PFSK-1 (cell line): ENCODE measurements at regions not wholly inside any gene's neighbourhood (a gene's known extent, or its start where the extent isn't known, plus 50 kb on each side); places are given as distances from the start of the nearest gene placed in this dataset.

ENCODE experiments used
- POLR2AphosphoS5 ChIP-seq: IDR thresholded peaks from 2 replicates; pipeline ENCODE4 v1.6.1; 2012; ENCODE audit warnings: low read depth, mild to moderate bottlenecking, control low read depth, low read length, moderate library complexity
- SIN3A ChIP-seq: IDR thresholded peaks from 2 replicates; pipeline ENCODE4 v1.6.1; 2012; ENCODE audit warnings: mild to moderate bottlenecking, low read length, moderate library complexity, borderline replicate concordance; ENCODE audit not compliant: insufficient read depth
- TF ChIP-seq, protein P1 (sequence below), 2 experiments: IDR thresholded peaks; 2 replicates each; pipeline versions ENCODE4 v1.6.1 to v1.8.0; 2011 to 2012; ENCODE audit warnings: low read depth in 2 of 2, low read length in 2 of 2, control low read depth in 1 of 2, inconsistent platforms in 1 of 2, mild to moderate bottlenecking in 1 of 2, moderate library complexity in 1 of 2; ENCODE audit not compliant: insufficient read depth in 1 of 2

DNA sequence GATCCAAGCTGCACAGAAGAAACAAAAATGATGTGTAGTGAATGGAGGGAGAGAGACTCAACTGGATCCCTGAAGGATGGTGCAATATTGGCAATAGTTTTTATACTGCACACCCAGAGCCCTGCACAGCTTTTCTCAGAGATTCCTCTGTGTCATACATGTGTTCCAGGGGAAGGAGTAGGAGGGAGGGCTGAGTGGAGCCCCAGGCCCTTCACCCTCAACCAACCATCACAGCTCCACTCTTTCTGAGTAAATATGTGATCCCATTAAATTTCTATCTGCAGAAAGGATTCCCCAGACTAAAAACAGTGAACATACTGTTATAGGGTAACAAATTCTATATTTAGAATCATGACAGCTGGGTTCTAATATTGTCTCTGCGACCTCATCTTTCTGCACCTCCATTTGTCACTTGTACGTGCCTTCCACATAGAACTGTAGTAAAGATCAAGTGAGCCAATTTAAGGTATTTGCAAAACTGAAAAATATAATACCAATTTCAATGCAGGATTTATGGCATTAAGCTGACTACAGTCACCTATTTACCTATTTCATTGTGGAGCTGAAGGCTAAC is 421.4 kb upstream of the NRSN1 start:
- TF ChIP-seq POLR2AphosphoS5 (no peak), SIN3A (no peak)
- TF ChIP-seq, protein P1, sequence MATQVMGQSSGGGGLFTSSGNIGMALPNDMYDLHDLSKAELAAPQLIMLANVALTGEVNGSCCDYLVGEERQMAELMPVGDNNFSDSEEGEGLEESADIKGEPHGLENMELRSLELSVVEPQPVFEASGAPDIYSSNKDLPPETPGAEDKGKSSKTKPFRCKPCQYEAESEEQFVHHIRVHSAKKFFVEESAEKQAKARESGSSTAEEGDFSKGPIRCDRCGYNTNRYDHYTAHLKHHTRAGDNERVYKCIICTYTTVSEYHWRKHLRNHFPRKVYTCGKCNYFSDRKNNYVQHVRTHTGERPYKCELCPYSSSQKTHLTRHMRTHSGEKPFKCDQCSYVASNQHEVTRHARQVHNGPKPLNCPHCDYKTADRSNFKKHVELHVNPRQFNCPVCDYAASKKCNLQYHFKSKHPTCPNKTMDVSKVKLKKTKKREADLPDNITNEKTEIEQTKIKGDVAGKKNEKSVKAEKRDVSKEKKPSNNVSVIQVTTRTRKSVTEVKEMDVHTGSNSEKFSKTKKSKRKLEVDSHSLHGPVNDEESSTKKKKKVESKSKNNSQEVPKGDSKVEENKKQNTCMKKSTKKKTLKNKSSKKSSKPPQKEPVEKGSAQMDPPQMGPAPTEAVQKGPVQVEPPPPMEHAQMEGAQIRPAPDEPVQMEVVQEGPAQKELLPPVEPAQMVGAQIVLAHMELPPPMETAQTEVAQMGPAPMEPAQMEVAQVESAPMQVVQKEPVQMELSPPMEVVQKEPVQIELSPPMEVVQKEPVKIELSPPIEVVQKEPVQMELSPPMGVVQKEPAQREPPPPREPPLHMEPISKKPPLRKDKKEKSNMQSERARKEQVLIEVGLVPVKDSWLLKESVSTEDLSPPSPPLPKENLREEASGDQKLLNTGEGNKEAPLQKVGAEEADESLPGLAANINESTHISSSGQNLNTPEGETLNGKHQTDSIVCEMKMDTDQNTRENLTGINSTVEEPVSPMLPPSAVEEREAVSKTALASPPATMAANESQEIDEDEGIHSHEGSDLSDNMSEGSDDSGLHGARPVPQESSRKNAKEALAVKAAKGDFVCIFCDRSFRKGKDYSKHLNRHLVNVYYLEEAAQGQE (IDR thresholded peaks at IDR 0.05; ENCODE audit: insufficient read depth in 1 of 2, low read depth in 2 of 2, low read length in 2 of 2): no peak
